Uterus (tissue), 2 donors: ENCODE measurements at regions not wholly inside any gene's neighbourhood (a gene's known extent, or its start where the extent isn't known, plus 50 kb on each side); places are given as distances from the start of the nearest gene placed in this dataset.

Experiments
- CTCF ChIP-seq, 4 experiments: fragments of 200-600 bp in 2 of 4; fragments of 450-650 bp in 2 of 4; sonication (generic) in 2 of 4; IDR thresholded peaks; one replicate each; pipeline ENCODE4 v1.5.1; 2016 to 2019; ENCODE audit warnings: antibody characterized with exemption in 4 of 4, mild to moderate bottlenecking in 2 of 4, moderate library complexity in 1 of 4
- POLR2A ChIP-seq, 2 donors: fragments of 450-650 bp; IDR thresholded peaks; one replicate each; pipeline ENCODE4 v1.6.1; 2016; ENCODE audit warnings: antibody characterized with exemption in 2 of 2, mild to moderate bottlenecking in 1 of 2, moderate library complexity in 1 of 2

GRCh38 chr2:9092383-9093282 lies 89.1 kb upstream of the MBOAT2 start:
- TF ChIP-seq POLR2A (IDR thresholded peaks at IDR 0.05): no peak
- TF ChIP-seq CTCF (IDR thresholded peaks at IDR 0.05): no peak
